HEK293T (cell line): ENCODE measurements at regions not wholly inside any gene's neighbourhood (a gene's known extent, or its start where the extent isn't known, plus 50 kb on each side); places are given as distances from the start of the nearest gene placed in this dataset.

Experiments
- BHLHE40 ChIP-seq: fragments of 450-650 bp; IDR thresholded peaks from 2 replicates; pipeline ENCODE4 v1.6.1; 2016; ENCODE audit warnings: mild to moderate bottlenecking, moderate library complexity, borderline replicate concordance
- ELF4 ChIP-seq: fragments of 450-650 bp; IDR thresholded peaks from 2 replicates; pipeline ENCODE4 v1.6.1; 2017; ENCODE audit warnings: antibody characterized with exemption
- FOXM1 ChIP-seq: fragments of 450-650 bp; IDR thresholded peaks from 2 replicates; pipeline ENCODE4 v1.6.1; 2017; ENCODE audit warnings: mild to moderate bottlenecking, borderline replicate concordance
- LEF1 ChIP-seq: fragments of 450-650 bp; IDR thresholded peaks from 2 replicates; pipeline ENCODE4 v1.6.1; 2017; ENCODE audit warnings: mild to moderate bottlenecking, borderline replicate concordance
- PKNOX1 ChIP-seq: fragments of 450-650 bp; IDR thresholded peaks from 2 replicates; pipeline ENCODE4 v1.6.1; 2016
- SP1 ChIP-seq: fragments of 450-650 bp; IDR thresholded peaks from 2 replicates; pipeline ENCODE4 v1.6.1; 2017
- SUZ12 ChIP-seq: fragments of 450-650 bp; IDR thresholded peaks from 2 replicates; pipeline ENCODE4 v1.6.1; 2016; ENCODE audit warnings: mild to moderate bottlenecking
- TARDBP ChIP-seq: fragments of 450-650 bp; IDR thresholded peaks from 2 replicates; pipeline ENCODE4 v1.6.1; 2016
- ZNF384 ChIP-seq: fragments of 450-650 bp; IDR thresholded peaks from 2 replicates; pipeline ENCODE4 v1.6.1; 2016

- TF ChIP-seq SP1 (no peak), TARDBP (no peak), BHLHE40 (no peak), ELF4 (no peak), LEF1 (no peak), PKNOX1 (no peak), SUZ12 (no peak), ZNF384 (no peak), FOXM1 (no peak)
These were observed 65.5 kb upstream of the HK2 start for GRCh38 chr2:74768401-74768914.
